Brain microvascular endothelial cell (primary cell): ENCODE measurements at regions not wholly inside any gene's neighbourhood (a gene's known extent, or its start where the extent isn't known, plus 50 kb on each side); places are given as distances from the start of the nearest gene placed in this dataset.

ENCODE experiments used
- DNase-seq: peaks from one replicate; pipeline ENCODE4 v3.0.0-alpha.2; 2020
- H3K27ac ChIP-seq: fragments of 250-450 bp; sonication (Bioruptor Pico); 2 replicates; pipeline ENCODE4 v1.5.1; 2020; ENCODE audit warnings: mild to moderate bottlenecking, moderate library complexity
- H3K27me3 ChIP-seq: fragments of 250-450 bp; sonication (Bioruptor Pico); replicated peaks from 2 replicates; pipeline ENCODE4 v1.5.1; 2020; ENCODE audit warnings: mild to moderate bottlenecking
- H3K36me3 ChIP-seq: fragments of 250-450 bp; sonication (Bioruptor Pico); replicated peaks from 2 replicates; pipeline ENCODE4 v1.5.1; 2020; ENCODE audit warnings: mild to moderate bottlenecking
- H3K4me3 ChIP-seq: 2 replicates; pipeline ENCODE4 v1.5.1; 2011; ENCODE audit warnings: low read depth, mild to moderate bottlenecking, control low read depth, low read length, moderate library complexity
- CTCF ChIP-seq: IDR thresholded peaks from 2 replicates; pipeline ENCODE4 v1.5.1; 2011; ENCODE audit warnings: low read depth, mild to moderate bottlenecking, moderate library complexity, low read length, control low read depth, inconsistent platforms; ENCODE audit errors: missing control alignments
- in situ Hi-C: cut with HindIII; loops from 2 replicates; pipeline ENCODE4 v1.10.0; 2017; ENCODE audit warnings: low sequenced_read_pairs, low pct_ligation_motif_present

GRCh38 chr18:62663731-62664336 lies 51.5 kb upstream of the PHLPP1 start:
- Histone ChIP-seq H3K36me3 (no peaks in the 10 kb centered on the region), H3K4me3 (no peak overlapping the region), H3K27ac (no peak overlapping the region), H3K27me3 (no peaks in the 10 kb centered on the region)
- no peak for TF ChIP-seq CTCF
- in situ Hi-C loops = no loop called here
- peak; percentile 75 for DNase-seq

GRCh38 chr18:62664414-62664813 lies 50.9 kb upstream of the PHLPP1 start:
- in situ Hi-C loops = no loop called here
- H3K27ac ChIP-seq = no peak overlapping the region
- no peaks in the 10 kb centered on the region for H3K27me3 ChIP-seq
- no peak overlapping the region for H3K4me3 ChIP-seq
- no peak for DNase-seq
- TF ChIP-seq CTCF = no peak
- no peaks in the 10 kb centered on the region for H3K36me3 ChIP-seq

- DNase-seq = no peak
- Histone ChIP-seq H3K4me3 (no peak overlapping the region), H3K27me3 (no peaks in the 10 kb centered on the region), H3K36me3 (no peaks in the 10 kb centered on the region), H3K27ac (no peak overlapping the region)
- no peak for TF ChIP-seq CTCF
- in situ Hi-C loops = no loop called here
These were observed 50.2 kb upstream of the PHLPP1 start for GRCh38 chr18:62665188-62665587.
